SK-N-SH (cell line): ENCODE measurements at regions not wholly inside any gene's neighbourhood (a gene's known extent, or its start where the extent isn't known, plus 50 kb on each side); places are given as distances from the start of the nearest gene placed in this dataset.

Experiments used
- CTCF ChIA-PET: fragments of 300-600, 350-600 bp; formaldehyde crosslinking; extraction: SDS; loops from one replicate; lab custom pipeline; 2021; lab: Yijun Ruan, JAX
- POLR2A ChIA-PET: fragments of 350-600 bp; sonication (Branson Sonifier 250); formaldehyde crosslinking; extraction: SDS; loops from one replicate; lab custom pipeline; 2020; ENCODE audit warnings: antibody characterized with exemption, inconsistent platforms; lab: Yijun Ruan, JAX
- DNase-seq: peaks from one replicate; pipeline ENCODE4 v3.0.0; 2012
- H2AFZ ChIP-seq: fragments of 200-600 bp; sonication (generic); 2 replicates; pipeline ENCODE4 v1.8.1; 2016; ENCODE audit warnings: antibody characterized with exemption, mild to moderate bottlenecking, low read depth
- H3F3A ChIP-seq: fragments of 200-600 bp; sonication (generic); replicated peaks from 2 replicates; pipeline ENCODE3; 2016; ENCODE audit warnings: antibody characterized with exemption, mild to moderate bottlenecking; ENCODE audit not compliant: insufficient read depth
- H3K27ac ChIP-seq, 2 experiments: fragments of 200-500 bp in 1 of 2; fragments of 200-600 bp in 1 of 2; sonication (Bioruptor generic) in 1 of 2; sonication (generic), shearing (Covaris generic) in 1 of 2; 2 replicates each; pipeline versions ENCODE4 v1.5.1 to v1.6.1; 2014 to 2016; ENCODE audit warnings: low read depth in 2 of 2, inconsistent platforms in 1 of 2, low read length in 1 of 2, mild to moderate bottlenecking in 1 of 2, mixed read lengths in 1 of 2
- H3K27me3 ChIP-seq: fragments of 200-600 bp; sonication (generic), shearing (Covaris generic); 2 replicates; pipeline ENCODE4 v1.6.1; 2016; ENCODE audit warnings: mixed run types; ENCODE audit not compliant: insufficient read depth
- H3K36me3 ChIP-seq, 2 experiments: fragments of 200-500 bp in 1 of 2; fragments of 200-600 bp in 1 of 2; sonication (Bioruptor generic) in 1 of 2; sonication (generic) in 1 of 2; replicated peaks in 1 of 2; 2 replicates each; pipeline versions ENCODE3 to v1.5.1; 2014 to 2016; ENCODE audit warnings: low read length in 1 of 2, mild to moderate bottlenecking in 1 of 2; ENCODE audit not compliant: insufficient read depth in 2 of 2, control insufficient read depth in 1 of 2
- H3K4me1 ChIP-seq, 2 experiments: fragments of 200-500 bp in 1 of 2; fragments of 200-600 bp in 1 of 2; sonication (Bioruptor generic) in 1 of 2; sonication (generic), shearing (Covaris generic) in 1 of 2; 2 replicates each; pipeline versions ENCODE4 v1.5.1 to v1.6.1; 2014 to 2016; ENCODE audit warnings: low read depth in 1 of 2, low read length in 1 of 2, mixed run types in 1 of 2; ENCODE audit not compliant: insufficient read depth in 2 of 2, control insufficient read depth in 1 of 2
- H3K4me2 ChIP-seq: fragments of 200-600 bp; sonication (generic), shearing (Covaris generic); 2 replicates; pipeline ENCODE4 v1.6.1; 2017; ENCODE audit warnings: mixed run types
- H3K4me3 ChIP-seq, 2 experiments: fragments of 200-500 bp in 1 of 2; fragments of 200-600 bp in 1 of 2; sonication (Bioruptor generic) in 1 of 2; sonication (generic), shearing (Covaris generic) in 1 of 2; 2 replicates each; pipeline versions ENCODE4 v1.5.1 to v1.8.1; 2014 to 2016; ENCODE audit warnings: low read depth in 2 of 2, inconsistent platforms in 1 of 2, low read length in 1 of 2, mild to moderate bottlenecking in 1 of 2, mixed read lengths in 1 of 2, moderate library complexity in 1 of 2
- H3K79me2 ChIP-seq: fragments of 200-600 bp; sonication (generic); 2 replicates; pipeline ENCODE4 v1.8.1; 2017; ENCODE audit warnings: mild to moderate bottlenecking; ENCODE audit not compliant: insufficient read depth
- H3K9ac ChIP-seq: fragments of 200-600 bp; sonication (generic); 2 replicates; pipeline ENCODE4 v1.6.1; 2017; ENCODE audit warnings: mixed run types
- H3K9me2 ChIP-seq: fragments of 200-600 bp; sonication (generic); 2 replicates; pipeline ENCODE4 v1.6.1; 2017; ENCODE audit warnings: mixed run types
- H3K9me3 ChIP-seq: fragments of 200-600 bp; sonication (generic); 2 replicates; pipeline ENCODE4 v1.6.1; 2017; ENCODE audit warnings: mixed run types, mild to moderate bottlenecking, moderate library complexity
- H4K20me1 ChIP-seq: fragments of 200-600 bp; sonication (generic); 2 replicates; pipeline ENCODE4 v1.6.1; 2017; ENCODE audit warnings: mild to moderate bottlenecking, mixed run types; ENCODE audit not compliant: insufficient read depth
- ELF1 ChIP-seq: IDR thresholded peaks from 2 replicates; pipeline ENCODE4 v1.4.0; 2012
- EP300 ChIP-seq, 2 experiments: IDR thresholded peaks; 2 replicates each; pipeline versions ENCODE4 v1.4.0 to v1.6.1; 2012; ENCODE audit warnings: borderline replicate concordance in 1 of 2, low read depth in 1 of 2, low read length in 1 of 2
- EZH2phosphoT487 ChIP-seq: fragments of 200-600 bp; sonication (generic); IDR thresholded peaks from 2 replicates; pipeline ENCODE4 v1.6.1; 2017; ENCODE audit warnings: low read depth, mixed run types, mild to moderate bottlenecking, antibody characterized with exemption, moderate library complexity, borderline replicate concordance
- FOSL2 ChIP-seq: IDR thresholded peaks from 2 replicates; pipeline ENCODE4 v1.4.0; 2012; ENCODE audit warnings: low read depth, mild to moderate bottlenecking, moderate library complexity, borderline replicate concordance
- FOXJ3 ChIP-seq: sonication (generic); formaldehyde crosslinking; IDR thresholded peaks from 2 replicates; pipeline ENCODE4 v1.5.1; 2020; ENCODE audit warnings: mild to moderate bottlenecking, missing genetic modification reagents
- FOXM1 ChIP-seq: IDR thresholded peaks from 2 replicates; pipeline ENCODE4 v1.4.0; 2012; ENCODE audit warnings: low read depth, mild to moderate bottlenecking
- GATA2 ChIP-seq: sonication (generic); formaldehyde crosslinking; IDR thresholded peaks from 2 replicates; pipeline ENCODE4 v1.5.0; 2020; ENCODE audit warnings: mild to moderate bottlenecking, missing genetic modification reagents
- MEF2A ChIP-seq: IDR thresholded peaks from 2 replicates; pipeline ENCODE4 v1.4.0; 2012; ENCODE audit warnings: low read depth, borderline replicate concordance
- MXI1 ChIP-seq: IDR thresholded peaks from 2 replicates; pipeline ENCODE4 v1.6.1; 2012; ENCODE audit warnings: mild to moderate bottlenecking, low read depth, low read length, improper control_type of control experiment
- NFIC ChIP-seq: IDR thresholded peaks from 2 replicates; pipeline ENCODE4 v1.4.0; 2012; ENCODE audit warnings: borderline replicate concordance
- RAD21 ChIP-seq: IDR thresholded peaks from 2 replicates; pipeline ENCODE4 v1.6.1; 2012; ENCODE audit warnings: mild to moderate bottlenecking, low read length
- RFX5 ChIP-seq: IDR thresholded peaks from 2 replicates; pipeline ENCODE4 v1.6.1; 2012; ENCODE audit warnings: mild to moderate bottlenecking, improper control_type of control experiment, low read length
- SIN3A ChIP-seq: IDR thresholded peaks from 2 replicates; pipeline ENCODE4 v1.6.1; 2012; ENCODE audit warnings: low read depth, mild to moderate bottlenecking, low read length, moderate library complexity, borderline replicate concordance
- SMC3 ChIP-seq: IDR thresholded peaks from 2 replicates; pipeline ENCODE4 v1.6.1; 2012; ENCODE audit warnings: low read depth, low read length, improper control_type of control experiment
- TAF1 ChIP-seq: IDR thresholded peaks from 2 replicates; pipeline ENCODE4 v1.6.1; 2012; ENCODE audit warnings: low read depth, mild to moderate bottlenecking, low read length, moderate library complexity, borderline replicate concordance
- TF ChIP-seq, protein P1 (sequence below): IDR thresholded peaks from 2 replicates; pipeline ENCODE4 v1.4.0; 2012; ENCODE audit warnings: low read depth, borderline replicate concordance
- TF ChIP-seq, protein P2 (sequence below): IDR thresholded peaks from 2 replicates; pipeline ENCODE4 v1.4.0; 2012; ENCODE audit warnings: low read depth, borderline replicate concordance
- TF ChIP-seq, protein P3 (sequence below): IDR thresholded peaks from 2 replicates; pipeline ENCODE4 v1.6.1; 2012; ENCODE audit warnings: mild to moderate bottlenecking, low read depth, low read length, moderate library complexity
- TF ChIP-seq, protein P4 (sequence below): fragments of 150-350 bp; IDR thresholded peaks from 2 replicates; pipeline ENCODE4 v1.6.1; 2016; ENCODE audit warnings: mild to moderate bottlenecking, low read depth, low read length
- TF ChIP-seq, protein P5 (sequence below): fragments of 150-350 bp; IDR thresholded peaks from 2 replicates; pipeline ENCODE4 v1.6.1; 2017; ENCODE audit warnings: antibody characterized with exemption, low read length, low read depth, borderline replicate concordance

DNA sequence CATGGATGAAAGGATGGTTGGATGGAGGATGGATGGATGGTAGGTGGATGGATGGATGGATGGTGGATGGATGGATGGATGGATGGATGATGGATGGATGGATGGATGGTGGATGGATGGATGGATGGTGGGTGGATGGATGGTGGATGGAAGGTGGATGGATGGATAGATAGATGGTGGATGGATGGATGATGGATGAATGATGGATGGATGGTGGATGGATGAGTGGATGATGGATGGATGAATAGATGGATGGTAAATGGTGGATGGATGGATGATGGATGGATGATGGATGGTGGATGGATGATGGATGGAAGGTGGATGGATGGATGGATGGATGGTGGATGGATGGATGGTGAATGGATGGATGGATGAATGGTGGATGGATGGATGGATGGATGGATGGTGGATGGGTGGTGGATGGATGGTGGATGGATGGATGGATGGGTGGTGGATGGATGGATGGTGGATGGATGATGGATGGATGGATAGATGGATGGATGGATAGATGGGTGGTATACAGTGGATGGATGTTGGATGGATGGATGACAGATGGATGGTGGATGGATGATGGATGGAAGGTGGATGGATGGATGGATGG lies 350.8 kb downstream of the BRD1 start:
- Histone ChIP-seq H3K36me3 (no peaks in the 10 kb centered on the region), H3K9me2 (no peaks in the 10 kb centered on the region), H3F3A (no peaks in the 10 kb centered on the region), H3K27me3 (no peaks in the 10 kb centered on the region; the same call in 1 of the 2 replicates), H2AFZ (no peak overlapping the region), H4K20me1 (no peaks in the 10 kb centered on the region), H3K9ac (no peak overlapping the region), H3K4me3 (no peak overlapping the region), H3K79me2 (no peaks in the 10 kb centered on the region), H3K9me3 (no peaks in the 10 kb centered on the region), H3K4me1 (no peaks in the 10 kb centered on the region), H3K4me2 (no peak overlapping the region), H3K27ac (no peak overlapping the region)
- ChIA-PET CTCF (no interaction called here), POLR2A (no interaction called here)
- no peak for DNase-seq
- TF ChIP-seq, protein P1, sequence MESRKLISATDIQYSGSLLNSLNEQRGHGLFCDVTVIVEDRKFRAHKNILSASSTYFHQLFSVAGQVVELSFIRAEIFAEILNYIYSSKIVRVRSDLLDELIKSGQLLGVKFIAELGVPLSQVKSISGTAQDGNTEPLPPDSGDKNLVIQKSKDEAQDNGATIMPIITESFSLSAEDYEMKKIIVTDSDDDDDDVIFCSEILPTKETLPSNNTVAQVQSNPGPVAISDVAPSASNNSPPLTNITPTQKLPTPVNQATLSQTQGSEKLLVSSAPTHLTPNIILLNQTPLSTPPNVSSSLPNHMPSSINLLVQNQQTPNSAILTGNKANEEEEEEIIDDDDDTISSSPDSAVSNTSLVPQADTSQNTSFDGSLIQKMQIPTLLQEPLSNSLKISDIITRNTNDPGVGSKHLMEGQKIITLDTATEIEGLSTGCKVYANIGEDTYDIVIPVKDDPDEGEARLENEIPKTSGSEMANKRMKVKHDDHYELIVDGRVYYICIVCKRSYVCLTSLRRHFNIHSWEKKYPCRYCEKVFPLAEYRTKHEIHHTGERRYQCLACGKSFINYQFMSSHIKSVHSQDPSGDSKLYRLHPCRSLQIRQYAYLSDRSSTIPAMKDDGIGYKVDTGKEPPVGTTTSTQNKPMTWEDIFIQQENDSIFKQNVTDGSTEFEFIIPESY = no peak
- TF ChIP-seq, protein P2, sequence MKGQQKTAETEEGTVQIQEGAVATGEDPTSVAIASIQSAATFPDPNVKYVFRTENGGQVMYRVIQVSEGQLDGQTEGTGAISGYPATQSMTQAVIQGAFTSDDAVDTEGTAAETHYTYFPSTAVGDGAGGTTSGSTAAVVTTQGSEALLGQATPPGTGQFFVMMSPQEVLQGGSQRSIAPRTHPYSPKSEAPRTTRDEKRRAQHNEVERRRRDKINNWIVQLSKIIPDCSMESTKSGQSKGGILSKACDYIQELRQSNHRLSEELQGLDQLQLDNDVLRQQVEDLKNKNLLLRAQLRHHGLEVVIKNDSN = no peak
- TF ChIP-seq EZH2phosphoT487 (no peak), FOXJ3 (no peak), TAF1 (no peak), MXI1 (no peak), EP300 (IDR thresholded peaks at IDR 0.05; ENCODE audit: borderline replicate concordance in 1 of 2, low read depth in 1 of 2, low read length in 1 of 2) (no peak), MEF2A (no peak), SIN3A (no peak), RFX5 (no peak), GATA2 (CRISPR knock-in tag) (no peak), FOSL2 (no peak), SMC3 (no peak), ELF1 (no peak), RAD21 (no peak), NFIC (no peak), FOXM1 (no peak)
- TF ChIP-seq, protein P3, sequence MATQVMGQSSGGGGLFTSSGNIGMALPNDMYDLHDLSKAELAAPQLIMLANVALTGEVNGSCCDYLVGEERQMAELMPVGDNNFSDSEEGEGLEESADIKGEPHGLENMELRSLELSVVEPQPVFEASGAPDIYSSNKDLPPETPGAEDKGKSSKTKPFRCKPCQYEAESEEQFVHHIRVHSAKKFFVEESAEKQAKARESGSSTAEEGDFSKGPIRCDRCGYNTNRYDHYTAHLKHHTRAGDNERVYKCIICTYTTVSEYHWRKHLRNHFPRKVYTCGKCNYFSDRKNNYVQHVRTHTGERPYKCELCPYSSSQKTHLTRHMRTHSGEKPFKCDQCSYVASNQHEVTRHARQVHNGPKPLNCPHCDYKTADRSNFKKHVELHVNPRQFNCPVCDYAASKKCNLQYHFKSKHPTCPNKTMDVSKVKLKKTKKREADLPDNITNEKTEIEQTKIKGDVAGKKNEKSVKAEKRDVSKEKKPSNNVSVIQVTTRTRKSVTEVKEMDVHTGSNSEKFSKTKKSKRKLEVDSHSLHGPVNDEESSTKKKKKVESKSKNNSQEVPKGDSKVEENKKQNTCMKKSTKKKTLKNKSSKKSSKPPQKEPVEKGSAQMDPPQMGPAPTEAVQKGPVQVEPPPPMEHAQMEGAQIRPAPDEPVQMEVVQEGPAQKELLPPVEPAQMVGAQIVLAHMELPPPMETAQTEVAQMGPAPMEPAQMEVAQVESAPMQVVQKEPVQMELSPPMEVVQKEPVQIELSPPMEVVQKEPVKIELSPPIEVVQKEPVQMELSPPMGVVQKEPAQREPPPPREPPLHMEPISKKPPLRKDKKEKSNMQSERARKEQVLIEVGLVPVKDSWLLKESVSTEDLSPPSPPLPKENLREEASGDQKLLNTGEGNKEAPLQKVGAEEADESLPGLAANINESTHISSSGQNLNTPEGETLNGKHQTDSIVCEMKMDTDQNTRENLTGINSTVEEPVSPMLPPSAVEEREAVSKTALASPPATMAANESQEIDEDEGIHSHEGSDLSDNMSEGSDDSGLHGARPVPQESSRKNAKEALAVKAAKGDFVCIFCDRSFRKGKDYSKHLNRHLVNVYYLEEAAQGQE = no peak
- TF ChIP-seq, protein P4, sequence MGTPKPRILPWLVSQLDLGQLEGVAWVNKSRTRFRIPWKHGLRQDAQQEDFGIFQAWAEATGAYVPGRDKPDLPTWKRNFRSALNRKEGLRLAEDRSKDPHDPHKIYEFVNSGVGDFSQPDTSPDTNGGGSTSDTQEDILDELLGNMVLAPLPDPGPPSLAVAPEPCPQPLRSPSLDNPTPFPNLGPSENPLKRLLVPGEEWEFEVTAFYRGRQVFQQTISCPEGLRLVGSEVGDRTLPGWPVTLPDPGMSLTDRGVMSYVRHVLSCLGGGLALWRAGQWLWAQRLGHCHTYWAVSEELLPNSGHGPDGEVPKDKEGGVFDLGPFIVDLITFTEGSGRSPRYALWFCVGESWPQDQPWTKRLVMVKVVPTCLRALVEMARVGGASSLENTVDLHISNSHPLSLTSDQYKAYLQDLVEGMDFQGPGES = no peak
- TF ChIP-seq, protein P5, sequence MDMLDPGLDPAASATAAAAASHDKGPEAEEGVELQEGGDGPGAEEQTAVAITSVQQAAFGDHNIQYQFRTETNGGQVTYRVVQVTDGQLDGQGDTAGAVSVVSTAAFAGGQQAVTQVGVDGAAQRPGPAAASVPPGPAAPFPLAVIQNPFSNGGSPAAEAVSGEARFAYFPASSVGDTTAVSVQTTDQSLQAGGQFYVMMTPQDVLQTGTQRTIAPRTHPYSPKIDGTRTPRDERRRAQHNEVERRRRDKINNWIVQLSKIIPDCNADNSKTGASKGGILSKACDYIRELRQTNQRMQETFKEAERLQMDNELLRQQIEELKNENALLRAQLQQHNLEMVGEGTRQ = no peak
